ENCODE measurements at regions not wholly inside any gene's neighbourhood (a gene's known extent, or its start where the extent isn't known, plus 50 kb on each side); places are given as distances from the start of the nearest gene placed in this dataset.

DNA sequence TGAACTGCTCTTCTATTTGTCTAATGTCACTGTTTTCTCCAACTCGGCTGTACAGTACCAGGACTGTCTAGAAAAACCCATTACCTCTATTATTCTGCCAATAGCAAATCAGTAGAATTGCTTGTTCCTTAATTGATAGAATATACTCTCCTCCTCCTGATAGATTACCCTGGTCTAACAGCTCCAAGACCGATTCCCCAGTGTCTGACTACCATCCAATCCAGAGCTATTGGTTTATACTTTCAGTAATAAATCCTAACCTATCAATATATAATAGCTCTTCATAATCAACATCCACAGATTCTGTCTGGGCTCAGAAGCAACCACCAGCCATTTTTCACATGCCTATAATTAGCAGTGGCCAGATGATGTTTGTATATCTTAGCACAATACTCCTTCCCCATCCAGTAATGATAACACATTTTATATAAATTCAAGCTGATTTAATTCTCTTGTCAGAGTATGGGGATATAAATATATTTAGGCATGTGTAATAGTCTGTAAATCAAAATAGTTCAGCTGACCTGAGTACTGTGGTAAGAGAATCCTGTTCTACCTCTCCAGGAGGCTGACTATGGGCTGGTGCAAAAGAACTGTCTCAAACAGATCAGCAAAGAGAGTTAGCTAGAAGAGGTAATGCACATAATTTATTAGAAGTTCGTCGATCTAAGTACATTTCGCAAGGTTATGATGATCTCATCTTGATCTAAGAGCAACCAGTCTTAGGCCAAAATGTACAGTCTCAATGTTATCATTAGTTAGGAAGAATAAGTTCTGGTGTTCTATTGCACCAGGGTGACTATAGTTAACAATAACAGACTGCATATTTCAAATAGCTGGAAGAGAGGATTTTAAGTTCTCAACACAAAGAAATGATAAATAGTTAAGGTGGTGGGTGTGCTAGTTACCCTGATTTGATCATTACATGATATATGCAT, 193.4 kb downstream of the SHOX2 start:
- POLR2A ChIA-PET (ENCODE audit: partially characterized antibody): no interaction called here
- H4K91ac ChIP-seq (replicated peaks; ENCODE audit: insufficient read length, low read length): no peak overlapping the region
- no peak overlapping the region for H2BK5ac ChIP-seq (ENCODE audit: low read depth, low read length)
- no peak overlapping the region for H2BK20ac ChIP-seq (ENCODE audit: low read length)
- H2BK12ac ChIP-seq (ENCODE audit: low read depth, low read length): no peak overlapping the region
- H2AK5ac ChIP-seq (ENCODE audit: low read depth, low read length): no peak overlapping the region
- H2BK120ac ChIP-seq (replicated peaks; ENCODE audit: low read depth, low read length): no peak overlapping the region
- no peaks in the 10 kb centered on the region for H3K79me1 ChIP-seq (ENCODE audit: low read depth, low read length)
- no peak overlapping the region for H3K4ac ChIP-seq (replicated peaks; ENCODE audit: insufficient read length, low read depth, low read length)
- 85% methylated on average over 5 of the region's 5 CpGs; no CpG with 5 or more reads in 1 of the 2 experiments for WGBS, 2 experiments (ENCODE audit: extremely low coverage in 1 of 2, insufficient coverage in 1 of 2, insufficient read length in 1 of 2, insufficient replicate concordance in 2 of 2, low coverage in 1 of 2, low lambda C conversion rate in 2 of 2, missing lambda C conversion rate in 1 of 2)
- no peak overlapping the region for H2BK15ac ChIP-seq (ENCODE audit: low read length)
- no peaks in the 10 kb centered on the region for H3K36me3 ChIP-seq (ENCODE audit: control insufficient read depth in 2 of 4, insufficient read depth in 4 of 4, low read length in 3 of 4)
- no peak overlapping the region for H4K8ac ChIP-seq (ENCODE audit: extremely low read depth, insufficient read depth, low read length)
- no peak overlapping the region for H3K4me3 ChIP-seq (ENCODE audit: extremely low read depth in 1 of 4, insufficient read depth in 2 of 4, low read depth in 3 of 4, low read length in 4 of 4)
- H3K56ac ChIP-seq (replicated peaks; ENCODE audit: insufficient read length, low read depth, low read length): no peak overlapping the region
- no peak overlapping the region for H3K27ac ChIP-seq (ENCODE audit: low read depth, low read length)
- no peak overlapping the region for H3K14ac ChIP-seq (ENCODE audit: insufficient read length)
- no peak overlapping the region for H3K9ac ChIP-seq (replicated peaks in 1 of 4; ENCODE audit: extremely low read depth in 1 of 4, low read depth in 3 of 4, low read length in 3 of 4)
- H3K4me1 ChIP-seq (replicated peaks in 1 of 4; ENCODE audit: control insufficient read depth in 3 of 4, insufficient read depth in 4 of 4, low read length in 3 of 4): peaks cover 0 to 3% (median 0%) of the 10 kb centered on the region in 4 experiments; a peak in 1 of 7 replicates
- H3K9me3 ChIP-seq (ENCODE audit: insufficient read depth in 2 of 2, low read depth in 1 of 2, low read length in 1 of 2): no peaks in the 10 kb centered on the region
- FAIRE-seq (no peak), DNase-seq (ENCODE audit: low read depth in 1 of 2, low spot score in 2 of 2) (no peak)
- no peak overlapping the region for H3K18ac ChIP-seq (ENCODE audit: extremely low read depth, low read length)
- no peak overlapping the region for H3K4me2 ChIP-seq (ENCODE audit: insufficient read depth in 1 of 2, low read depth in 2 of 2, low read length in 2 of 2)
- no peaks in the 10 kb centered on the region; the same call in 1 of the 2 replicates for H3K23me2 ChIP-seq (ENCODE audit: low read depth, low read length)
- H4K5ac ChIP-seq (ENCODE audit: insufficient read length, low read depth, low read length): no peak overlapping the region
- no peaks in the 10 kb centered on the region for H3K27me3 ChIP-seq (replicated peaks in 1 of 4; ENCODE audit: control insufficient read depth in 3 of 4, extremely low read depth in 1 of 4, insufficient read depth in 3 of 4, low read length in 3 of 4)
- no peaks in the 10 kb centered on the region for H4K20me1 ChIP-seq (replicated peaks in 1 of 2; ENCODE audit: control insufficient read depth in 1 of 2, insufficient read depth in 2 of 2, low read length in 2 of 2)
- H3K79me2 ChIP-seq (ENCODE audit: control insufficient read depth in 1 of 2, insufficient read depth in 2 of 2, low read length in 2 of 2): no peaks in the 10 kb centered on the region
- no peak overlapping the region for H2AFZ ChIP-seq (ENCODE audit: low read length)
- CTCF ChIA-PET (ENCODE audit: partially characterized antibody): interaction anchor here (0.6 to 1.1 kb wide), 4 partner anchors 10 to 574 kb away, joined by 3 read pairs; no protein-coding TSS in a partner anchor
- TF ChIP-seq, protein P1, sequence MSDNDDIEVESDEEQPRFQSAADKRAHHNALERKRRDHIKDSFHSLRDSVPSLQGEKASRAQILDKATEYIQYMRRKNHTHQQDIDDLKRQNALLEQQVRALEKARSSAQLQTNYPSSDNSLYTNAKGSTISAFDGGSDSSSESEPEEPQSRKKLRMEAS (IDR thresholded peaks at IDR 0.05): no peak
- TF ChIP-seq SAP30 (IDR thresholded peaks at IDR 0.05; ENCODE audit: insufficient read depth, insufficient replicate concordance, low read length): no peak
- TF ChIP-seq, protein P2, sequence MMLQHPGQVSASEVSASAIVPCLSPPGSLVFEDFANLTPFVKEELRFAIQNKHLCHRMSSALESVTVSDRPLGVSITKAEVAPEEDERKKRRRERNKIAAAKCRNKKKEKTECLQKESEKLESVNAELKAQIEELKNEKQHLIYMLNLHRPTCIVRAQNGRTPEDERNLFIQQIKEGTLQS (IDR thresholded peaks at IDR 0.05; ENCODE audit: insufficient read depth, low read depth, low read length): no peak
- no peak for TF ChIP-seq GTF2F1 (IDR thresholded peaks at IDR 0.05; ENCODE audit: borderline replicate concordance, low read depth, low read length)
- no peak for TF ChIP-seq TAF1 (IDR thresholded peaks at IDR 0.05; ENCODE audit: low read depth, low read length)
- TF ChIP-seq, protein P3, sequence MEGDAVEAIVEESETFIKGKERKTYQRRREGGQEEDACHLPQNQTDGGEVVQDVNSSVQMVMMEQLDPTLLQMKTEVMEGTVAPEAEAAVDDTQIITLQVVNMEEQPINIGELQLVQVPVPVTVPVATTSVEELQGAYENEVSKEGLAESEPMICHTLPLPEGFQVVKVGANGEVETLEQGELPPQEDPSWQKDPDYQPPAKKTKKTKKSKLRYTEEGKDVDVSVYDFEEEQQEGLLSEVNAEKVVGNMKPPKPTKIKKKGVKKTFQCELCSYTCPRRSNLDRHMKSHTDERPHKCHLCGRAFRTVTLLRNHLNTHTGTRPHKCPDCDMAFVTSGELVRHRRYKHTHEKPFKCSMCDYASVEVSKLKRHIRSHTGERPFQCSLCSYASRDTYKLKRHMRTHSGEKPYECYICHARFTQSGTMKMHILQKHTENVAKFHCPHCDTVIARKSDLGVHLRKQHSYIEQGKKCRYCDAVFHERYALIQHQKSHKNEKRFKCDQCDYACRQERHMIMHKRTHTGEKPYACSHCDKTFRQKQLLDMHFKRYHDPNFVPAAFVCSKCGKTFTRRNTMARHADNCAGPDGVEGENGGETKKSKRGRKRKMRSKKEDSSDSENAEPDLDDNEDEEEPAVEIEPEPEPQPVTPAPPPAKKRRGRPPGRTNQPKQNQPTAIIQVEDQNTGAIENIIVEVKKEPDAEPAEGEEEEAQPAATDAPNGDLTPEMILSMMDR (IDR thresholded peaks at IDR 0.05; ENCODE audit: control extremely low read depth in 1 of 3, insufficient read depth in 1 of 3, low read depth in 1 of 3, low read length in 3 of 3): no peak
- TF ChIP-seq JUN (IDR thresholded peaks at IDR 0.05; ENCODE audit: low read depth, low read length): no peak
- no peak for TF ChIP-seq CHD2 (IDR thresholded peaks at IDR 0.05; ENCODE audit: low read length)
- H3K23ac ChIP-seq (ENCODE audit: insufficient read length): no peak overlapping the region
